ENCODE measurements at regions not wholly inside any gene's neighbourhood (a gene's known extent, or its start where the extent isn't known, plus 50 kb on each side); places are given as distances from the start of the nearest gene placed in this dataset.

DNA sequence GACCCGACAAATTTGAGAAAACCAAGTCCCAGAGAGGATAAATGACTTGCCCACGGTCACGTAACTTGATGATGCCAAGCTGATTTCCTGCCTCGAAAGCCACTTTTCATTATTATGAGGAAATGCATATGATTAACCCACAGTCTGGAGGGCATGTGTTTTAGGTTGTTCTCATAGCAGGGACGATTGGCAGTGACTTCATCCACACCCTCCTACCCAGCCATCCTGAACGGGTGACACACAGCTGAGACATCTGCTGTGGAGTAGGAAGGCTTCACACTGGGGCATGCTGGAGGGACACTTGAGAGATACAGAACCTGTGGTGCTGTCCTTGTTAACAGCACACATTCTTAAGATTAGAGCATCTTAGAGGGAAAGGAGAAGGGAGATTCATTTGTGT is 65.4 kb upstream of the WDFY2 start:
- DNase-seq (ENCODE audit: low read depth in 4 of 6, low spot score in 6 of 6) = no peak

DNA sequence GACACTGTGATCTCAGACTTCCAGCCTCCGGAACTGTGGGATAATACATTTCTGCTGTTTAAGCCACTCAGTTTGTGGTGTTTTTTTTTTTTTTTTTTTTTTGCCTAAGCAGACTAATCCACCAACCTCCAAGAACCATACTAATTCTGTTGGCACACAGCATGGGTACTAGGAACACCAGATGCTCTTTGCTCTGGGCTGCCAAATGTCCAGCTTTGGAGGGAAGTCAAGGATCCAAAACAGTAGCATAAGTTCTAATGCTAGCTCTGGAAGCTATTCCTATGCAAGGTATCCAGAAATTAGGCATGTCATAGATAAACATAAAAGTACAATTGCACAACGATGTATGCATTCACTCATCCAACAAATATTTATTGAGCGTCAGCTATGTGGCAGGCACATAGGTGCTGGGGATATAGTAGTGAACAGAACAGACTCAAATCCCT is 64.5 kb upstream of the WDFY2 start:
- Histone ChIP-seq H3K27ac (ENCODE audit: low read depth, low read length) (no peak overlapping the region), H3K27me3 (ENCODE audit: control insufficient read depth, insufficient read depth, low read length) (no peaks in the 10 kb centered on the region)

More for the DNA sequence above, 65.4 kb upstream of the WDFY2 start:
- no peak overlapping the region for H3K27ac ChIP-seq (ENCODE audit: low read depth, low read length)
- H3K4me3 ChIP-seq (ENCODE audit: low read depth, low read length) = no peak overlapping the region
- H3K9me3 ChIP-seq (ENCODE audit: control insufficient read depth, insufficient read depth, low read length) = no peaks in the 10 kb centered on the region
- H3K27me3 ChIP-seq (ENCODE audit: control insufficient read depth, insufficient read depth, low read length) = no peaks in the 10 kb centered on the region
- WGBS (ENCODE audit: insufficient coverage) = no CpG with 5 or more reads among the region's 6 CpGs
- peaks cover 6% of the 10 kb centered on the region for H3K4me1 ChIP-seq (ENCODE audit: control insufficient read depth, insufficient read depth, low read length)
- no peaks in the 10 kb centered on the region for H3K36me3 ChIP-seq (ENCODE audit: control insufficient read depth, insufficient read depth, low read length)

DNA sequence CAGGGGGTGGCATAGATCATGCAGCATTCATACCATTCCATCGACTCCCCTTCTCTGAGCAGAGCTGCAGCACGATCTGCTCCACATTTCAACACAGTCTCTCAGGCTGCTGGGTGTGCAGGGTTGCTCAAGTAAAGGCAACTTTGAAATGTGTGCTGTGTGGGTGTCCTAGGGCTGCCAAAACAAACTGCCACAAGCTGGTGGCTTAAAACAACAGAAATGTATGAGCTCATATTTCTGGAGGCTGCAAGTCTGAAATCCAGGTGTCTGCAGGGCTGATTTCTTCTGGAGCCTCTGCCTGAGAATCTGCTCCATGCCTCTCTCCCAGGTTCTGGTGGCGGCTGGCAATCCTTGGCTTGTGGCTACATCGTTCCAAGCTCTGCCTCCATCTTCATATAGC is 63.7 kb upstream of the WDFY2 start:
- Histone ChIP-seq H3K4me1 (ENCODE audit: control insufficient read depth, insufficient read depth, low read length) (peaks cover 6% of the 10 kb centered on the region), H3K27me3 (ENCODE audit: control insufficient read depth, insufficient read depth, low read length) (no peaks in the 10 kb centered on the region), H3K36me3 (ENCODE audit: control insufficient read depth, insufficient read depth, low read length) (no peaks in the 10 kb centered on the region), H3K4me3 (ENCODE audit: low read depth, low read length) (no peak overlapping the region), H3K27ac (ENCODE audit: low read depth, low read length) (no peak overlapping the region), H3K9me3 (ENCODE audit: control insufficient read depth, insufficient read depth, low read length) (no peaks in the 10 kb centered on the region)
- WGBS (ENCODE audit: insufficient coverage) = 94% methylated on average over 3 of the region's 4 CpGs
- DNase-seq (ENCODE audit: low read depth in 4 of 6, low spot score in 6 of 6) = no peak

More for the DNA sequence above, 64.5 kb upstream of the WDFY2 start:
- Histone ChIP-seq H3K9me3 (ENCODE audit: control insufficient read depth, insufficient read depth, low read length) (no peaks in the 10 kb centered on the region), H3K4me1 (ENCODE audit: control insufficient read depth, insufficient read depth, low read length) (peaks cover 6% of the 10 kb centered on the region), H3K36me3 (ENCODE audit: control insufficient read depth, insufficient read depth, low read length) (no peaks in the 10 kb centered on the region), H3K4me3 (ENCODE audit: low read depth, low read length) (no peak overlapping the region)
- peak in 2 of 6 donors; percentile 25 to 26 for DNase-seq (ENCODE audit: low read depth in 4 of 6, low spot score in 6 of 6)
- no CpG with 5 or more reads among the region's 3 CpGs for WGBS (ENCODE audit: insufficient coverage)

DNA sequence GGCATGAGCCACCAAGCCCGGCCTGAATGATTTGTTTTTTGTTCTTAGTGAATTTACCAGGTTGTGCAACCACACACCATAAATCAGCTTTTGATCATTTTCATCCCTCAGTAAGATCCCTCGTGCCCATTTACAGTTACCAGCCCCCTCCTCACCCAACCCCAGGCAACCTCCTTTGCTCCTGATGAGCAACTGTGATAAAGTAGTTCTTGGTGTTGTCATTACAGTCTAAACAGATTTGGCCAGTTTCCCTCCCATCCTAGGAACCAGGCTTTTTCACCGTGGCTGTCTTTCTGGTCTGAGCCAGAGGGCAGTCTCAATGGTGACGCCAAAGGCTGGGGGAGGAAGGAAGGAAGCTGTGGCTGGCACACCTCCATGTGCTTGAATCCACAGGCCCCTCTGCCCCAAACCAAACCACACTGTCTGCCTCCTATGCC is 61.2 kb upstream of the WDFY2 start:
- Histone ChIP-seq H3K27me3 (ENCODE audit: control insufficient read depth, insufficient read depth, low read length) (no peaks in the 10 kb centered on the region), H3K4me1 (ENCODE audit: control insufficient read depth, insufficient read depth, low read length) (peaks cover 6% of the 10 kb centered on the region), H3K36me3 (ENCODE audit: control insufficient read depth, insufficient read depth, low read length) (no peaks in the 10 kb centered on the region), H3K4me3 (ENCODE audit: low read depth, low read length) (no peak overlapping the region), H3K9me3 (ENCODE audit: control insufficient read depth, insufficient read depth, low read length) (no peaks in the 10 kb centered on the region), H3K27ac (ENCODE audit: low read depth, low read length) (no peak overlapping the region)
- WGBS (ENCODE audit: insufficient coverage) = 20% methylated on average over 1 of the region's 4 CpGs
- peak in 4 of 6 donors; percentile 18 to 66 (median 46) for DNase-seq (ENCODE audit: low read depth in 4 of 6, low spot score in 6 of 6)

DNA sequence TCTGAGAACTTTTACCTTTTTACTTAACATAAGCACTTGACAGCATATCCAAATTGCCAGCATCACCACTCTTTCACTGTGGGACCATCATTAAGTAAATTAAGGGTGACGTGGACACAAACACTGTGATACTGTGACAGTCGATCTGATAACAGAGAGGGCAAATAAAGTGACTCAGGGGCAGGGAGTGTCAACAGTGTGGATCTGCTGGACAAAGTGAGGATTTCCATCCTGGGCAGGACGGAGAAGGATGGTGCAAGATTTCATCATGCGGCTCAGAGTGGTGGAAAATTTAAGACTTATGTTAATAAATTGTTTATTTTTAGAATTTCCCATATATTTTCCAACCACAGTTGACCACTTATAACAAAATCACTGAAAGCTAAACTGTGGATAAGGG is 60.0 kb upstream of the WDFY2 start:
- no peaks in the 10 kb centered on the region for H3K36me3 ChIP-seq (ENCODE audit: control insufficient read depth, insufficient read depth, low read length)
- WGBS (ENCODE audit: insufficient coverage) = 68% methylated on average over 2 of the region's 4 CpGs
- H3K27me3 ChIP-seq (ENCODE audit: control insufficient read depth, insufficient read depth, low read length) = no peaks in the 10 kb centered on the region
- DNase-seq (ENCODE audit: low read depth in 4 of 6, low spot score in 6 of 6) = no peak
- H3K9me3 ChIP-seq (ENCODE audit: control insufficient read depth, insufficient read depth, low read length) = no peaks in the 10 kb centered on the region
- no peak overlapping the region for H3K27ac ChIP-seq (ENCODE audit: low read depth, low read length)
- H3K4me3 ChIP-seq (ENCODE audit: low read depth, low read length) = no peak overlapping the region
- H3K4me1 ChIP-seq (ENCODE audit: control insufficient read depth, insufficient read depth, low read length) = peaks cover 6% of the 10 kb centered on the region

DNA sequence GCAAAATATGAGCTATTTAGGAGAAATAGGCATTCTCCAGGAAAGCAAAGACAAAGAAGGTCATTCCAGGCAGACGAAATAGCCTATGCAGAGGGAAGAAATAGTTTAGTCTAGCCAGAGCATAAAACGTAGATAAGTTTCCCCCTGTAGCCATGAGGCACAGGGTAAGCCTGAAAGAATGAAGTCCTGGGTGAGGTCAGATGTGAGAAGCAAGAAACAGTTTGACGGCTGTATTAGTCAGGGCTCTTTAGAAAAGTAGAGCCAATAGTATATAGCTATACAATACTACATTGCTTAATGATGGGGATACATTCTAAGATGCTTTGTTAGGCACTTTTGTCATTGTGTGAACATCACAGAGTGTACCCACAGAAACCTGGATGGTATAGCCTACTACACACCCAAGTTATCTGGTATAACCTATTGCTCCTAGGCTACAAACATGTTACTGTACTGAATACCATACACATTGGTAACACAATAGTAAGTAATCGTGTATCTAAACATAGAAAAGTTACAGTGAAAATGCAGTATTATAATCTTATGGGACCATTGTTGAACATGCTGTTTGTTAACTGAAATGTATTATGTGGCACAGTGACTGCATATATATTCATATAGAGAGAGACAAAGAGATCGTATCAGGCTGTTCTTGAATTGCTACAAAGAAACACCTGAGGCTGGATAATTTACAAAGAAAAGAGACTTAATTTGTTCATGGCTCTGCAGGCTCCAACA is 59.3 kb upstream of the WDFY2 start:
- Histone ChIP-seq H3K4me3 (ENCODE audit: low read depth, low read length) (no peak overlapping the region), H3K9me3 (ENCODE audit: control insufficient read depth, insufficient read depth, low read length) (no peaks in the 10 kb centered on the region), H3K27ac (ENCODE audit: low read depth, low read length) (no peak overlapping the region), H3K27me3 (ENCODE audit: control insufficient read depth, insufficient read depth, low read length) (no peaks in the 10 kb centered on the region), H3K36me3 (ENCODE audit: control insufficient read depth, insufficient read depth, low read length) (no peaks in the 10 kb centered on the region), H3K4me1 (ENCODE audit: control insufficient read depth, insufficient read depth, low read length) (peaks cover 6% of the 10 kb centered on the region)
- WGBS (ENCODE audit: insufficient coverage) = 80% methylated on average over 3 of the region's 5 CpGs
- no peak for DNase-seq (ENCODE audit: low read depth in 4 of 6, low spot score in 6 of 6)

DNA sequence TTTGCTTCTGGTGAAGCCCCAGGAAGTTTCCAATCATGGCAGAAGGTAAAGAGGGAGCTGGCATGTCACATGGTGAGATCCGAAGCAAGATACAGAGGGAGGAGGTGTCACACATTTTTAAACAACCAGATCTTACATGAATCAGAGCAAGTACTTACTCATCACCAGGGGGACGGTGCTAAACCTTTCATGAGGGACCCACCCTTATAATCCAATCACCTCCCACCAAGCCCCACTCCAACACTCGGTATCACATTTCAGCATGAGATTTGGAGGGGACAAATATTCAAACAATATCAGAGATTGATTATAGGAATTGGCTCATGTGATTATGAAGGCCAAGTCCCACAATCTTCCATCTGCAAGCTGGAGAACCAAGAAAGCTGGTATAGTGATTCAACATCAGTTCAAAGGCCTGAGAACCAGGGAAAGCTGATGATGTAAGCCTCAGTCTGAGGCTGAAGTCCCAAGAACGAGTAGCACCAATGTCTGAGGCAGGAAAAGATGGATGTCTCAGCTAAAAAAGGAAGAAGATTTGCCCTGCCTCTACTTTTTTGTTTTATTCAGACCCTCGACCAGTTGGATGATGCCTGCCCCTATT is 58.6 kb upstream of the WDFY2 start:
- no peaks in the 10 kb centered on the region for H3K27me3 ChIP-seq (ENCODE audit: control insufficient read depth, insufficient read depth, low read length)
- H3K27ac ChIP-seq (ENCODE audit: low read depth, low read length) = no peak overlapping the region
- H3K4me3 ChIP-seq (ENCODE audit: low read depth, low read length) = no peak overlapping the region
- H3K4me1 ChIP-seq (ENCODE audit: control insufficient read depth, insufficient read depth, low read length) = peaks cover 6% of the 10 kb centered on the region
- DNase-seq (ENCODE audit: low read depth in 4 of 6, low spot score in 6 of 6) = no peak
- 65% methylated on average over 2 of the region's 5 CpGs for WGBS (ENCODE audit: insufficient coverage)
- no peaks in the 10 kb centered on the region for H3K36me3 ChIP-seq (ENCODE audit: control insufficient read depth, insufficient read depth, low read length)
- H3K9me3 ChIP-seq (ENCODE audit: control insufficient read depth, insufficient read depth, low read length) = no peaks in the 10 kb centered on the region

DNA sequence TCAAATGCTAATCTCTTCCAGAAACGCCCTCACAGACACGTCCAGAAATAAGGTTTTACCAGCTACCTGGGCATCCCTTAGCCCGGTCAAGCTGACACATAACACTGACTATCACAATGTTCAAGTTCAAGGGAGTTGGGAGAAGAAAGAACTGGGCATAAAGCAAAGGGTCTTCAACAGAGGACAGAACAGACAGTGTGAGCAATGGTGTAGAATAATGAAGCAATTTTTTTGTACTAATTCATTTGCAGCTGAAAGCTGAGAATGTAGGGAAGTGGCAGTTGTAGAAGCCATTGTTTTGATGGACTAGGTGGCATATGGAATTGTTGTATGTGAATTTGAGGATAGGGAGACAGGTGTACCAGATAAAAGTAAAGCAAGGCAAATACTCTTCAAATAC is 58.1 kb upstream of the WDFY2 start:
- Histone ChIP-seq H3K27ac (ENCODE audit: low read depth, low read length) (no peak overlapping the region), H3K4me1 (ENCODE audit: control insufficient read depth, insufficient read depth, low read length) (peaks cover 6% of the 10 kb centered on the region), H3K27me3 (ENCODE audit: control insufficient read depth, insufficient read depth, low read length) (no peaks in the 10 kb centered on the region), H3K4me3 (ENCODE audit: low read depth, low read length) (no peak overlapping the region), H3K36me3 (ENCODE audit: control insufficient read depth, insufficient read depth, low read length) (no peaks in the 10 kb centered on the region), H3K9me3 (ENCODE audit: control insufficient read depth, insufficient read depth, low read length) (no peaks in the 10 kb centered on the region)
- WGBS (ENCODE audit: insufficient coverage) = no CpG with 5 or more reads among the region's 3 CpGs
- no peak for DNase-seq (ENCODE audit: low read depth in 4 of 6, low spot score in 6 of 6)

DNA sequence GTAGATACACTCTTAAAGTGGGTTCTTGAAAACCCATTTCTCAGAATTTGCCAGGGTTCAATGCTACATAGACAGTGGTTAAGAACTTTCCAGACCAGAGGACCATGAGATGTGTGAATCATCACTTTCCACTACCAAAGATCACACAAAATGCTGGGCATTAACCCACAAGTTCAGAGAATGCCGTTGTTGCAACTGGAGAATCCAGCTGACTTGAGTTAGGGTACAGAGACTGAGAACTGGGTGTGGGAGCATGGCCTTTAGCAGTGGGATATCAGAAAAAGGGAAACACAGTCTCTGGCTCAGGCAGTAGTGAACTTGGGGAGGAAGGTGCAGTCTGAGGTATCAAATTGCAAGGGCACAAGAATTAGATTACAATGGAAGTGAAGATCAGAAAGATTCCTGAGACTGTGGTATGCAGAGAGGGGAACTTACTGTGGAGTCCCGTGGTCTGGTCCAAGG is 51.5 kb upstream of the WDFY2 start:
- WGBS (ENCODE audit: insufficient coverage) = 67% methylated on average over 1 of the region's 2 CpGs

More for the DNA sequence above, 51.5 kb upstream of the WDFY2 start:
- H3K27ac ChIP-seq (ENCODE audit: low read depth, low read length) = no peak overlapping the region
- H3K4me3 ChIP-seq (ENCODE audit: low read depth, low read length) = no peak overlapping the region
- no peak for DNase-seq (ENCODE audit: low read depth in 4 of 6, low spot score in 6 of 6)
- no peaks in the 10 kb centered on the region for H3K9me3 ChIP-seq (ENCODE audit: control insufficient read depth, insufficient read depth, low read length)
- H3K27me3 ChIP-seq (ENCODE audit: control insufficient read depth, insufficient read depth, low read length) = no peaks in the 10 kb centered on the region
- H3K4me1 ChIP-seq (ENCODE audit: control insufficient read depth, insufficient read depth, low read length) = peaks cover 3% of the 10 kb centered on the region
- H3K36me3 ChIP-seq (ENCODE audit: control insufficient read depth, insufficient read depth, low read length) = no peaks in the 10 kb centered on the region
